ENCODE measurements at regions not wholly inside any gene's neighbourhood (a gene's known extent, or its start where the extent isn't known, plus 50 kb on each side); places are given as distances from the start of the nearest gene placed in this dataset.

DNA sequence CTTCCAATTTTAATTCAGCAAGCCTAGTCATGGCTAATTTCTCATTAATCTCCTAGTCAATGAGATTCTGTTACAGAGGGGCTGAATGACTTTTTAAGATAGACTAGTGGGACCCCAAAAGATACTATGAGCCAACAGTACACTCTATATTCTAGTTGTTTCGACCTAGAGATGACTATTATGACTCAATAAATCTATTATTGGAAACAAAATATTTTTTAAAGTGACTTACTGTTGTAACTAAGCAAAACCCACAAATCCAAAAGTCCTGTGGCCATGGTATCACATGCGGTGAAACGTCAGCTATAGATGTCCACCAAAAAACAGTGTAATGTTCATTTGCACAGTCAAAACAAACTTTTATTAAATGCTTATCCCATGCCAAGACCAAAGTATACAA, 95.3 kb upstream of the ADO start:
- Histone ChIP-seq H3K4me1 (ENCODE audit: insufficient read depth, low read length, severe bottlenecking) (no peaks in the 10 kb centered on the region), H3F3A (ENCODE audit: insufficient read depth, low read length) (no peaks in the 10 kb centered on the region), H2AFZ (ENCODE audit: low read length) (no peak overlapping the region), H3K27me3 (ENCODE audit: insufficient read depth, low read length) (no peaks in the 10 kb centered on the region), H4K20me1 (ENCODE audit: insufficient read depth, low read length) (no peaks in the 10 kb centered on the region), H3K9ac (ENCODE audit: low read length) (no peak overlapping the region), H3K79me2 (ENCODE audit: insufficient read depth, low read length) (no peaks in the 10 kb centered on the region), H3K27ac (ENCODE audit: low read depth, low read length, poor library complexity, severe bottlenecking) (no peak overlapping the region), H3K9me3 (ENCODE audit: low read length) (no peaks in the 10 kb centered on the region), H3K4me3 (ENCODE audit: low read depth, low read length, poor library complexity, severe bottlenecking) (no peak overlapping the region), H3K9me2 (ENCODE audit: low read depth, low read length) (no peaks in the 10 kb centered on the region), H3K36me3 (ENCODE audit: insufficient read depth, low read length) (no peaks in the 10 kb centered on the region), H3K4me2 (ENCODE audit: low read length) (no peak overlapping the region)
- TF ChIP-seq CTCF (IDR thresholded peaks at IDR 0.05; ENCODE audit: low read length) (no peak), EZH2 (IDR thresholded peaks at IDR 0.05; ENCODE audit: borderline replicate concordance, low read length) (no peak)

DNA sequence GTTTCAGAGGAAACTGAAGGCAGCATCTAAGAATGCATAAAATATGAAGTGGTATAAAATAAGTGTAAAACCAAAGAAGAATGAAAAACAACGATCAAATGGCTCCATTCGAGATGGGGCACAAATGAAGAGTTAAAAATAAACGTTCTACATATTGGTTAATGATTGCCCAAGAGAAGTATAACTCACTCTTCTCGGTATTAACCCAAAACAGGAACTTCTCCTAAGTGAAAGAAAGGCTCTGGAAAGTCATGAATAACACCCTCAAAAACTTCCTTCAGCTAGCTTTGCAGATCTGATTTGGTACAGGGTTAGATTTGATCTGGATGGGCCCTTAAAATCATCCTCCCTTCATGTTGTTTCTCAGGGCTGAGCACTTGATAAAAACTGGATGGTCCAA, 94.3 kb upstream of the ADO start:
- no peaks in the 10 kb centered on the region for H4K20me1 ChIP-seq (ENCODE audit: insufficient read depth, low read length)
- no peak overlapping the region for H3K9ac ChIP-seq (ENCODE audit: low read length)
- no peak for TF ChIP-seq CTCF (IDR thresholded peaks at IDR 0.05; ENCODE audit: low read length)
- H3K36me3 ChIP-seq (ENCODE audit: insufficient read depth, low read length): no peaks in the 10 kb centered on the region
- no peaks in the 10 kb centered on the region for H3F3A ChIP-seq (ENCODE audit: insufficient read depth, low read length)
- no peaks in the 10 kb centered on the region for H3K79me2 ChIP-seq (ENCODE audit: insufficient read depth, low read length)
- no peak overlapping the region for H3K4me2 ChIP-seq (ENCODE audit: low read length)
- no peak overlapping the region for H2AFZ ChIP-seq (ENCODE audit: low read length)
- no peak overlapping the region for H3K27ac ChIP-seq (ENCODE audit: low read depth, low read length, poor library complexity, severe bottlenecking)
- H3K9me3 ChIP-seq (ENCODE audit: low read length): no peaks in the 10 kb centered on the region
- no peaks in the 10 kb centered on the region for H3K9me2 ChIP-seq (ENCODE audit: low read depth, low read length)
- no peak overlapping the region for H3K4me3 ChIP-seq (ENCODE audit: low read depth, low read length, poor library complexity, severe bottlenecking)
- no peaks in the 10 kb centered on the region for H3K27me3 ChIP-seq (ENCODE audit: insufficient read depth, low read length)
- H3K4me1 ChIP-seq (ENCODE audit: insufficient read depth, low read length, severe bottlenecking): no peaks in the 10 kb centered on the region

GRCh38 chr10:62715383-62715782, 89.1 kb upstream of the ADO start:
- Histone ChIP-seq H3K9ac (ENCODE audit: low read length) (no peak overlapping the region), H3K9me2 (ENCODE audit: low read depth, low read length) (no peaks in the 10 kb centered on the region), H3K9me3 (ENCODE audit: low read length) (no peaks in the 10 kb centered on the region), H3K36me3 (ENCODE audit: insufficient read depth, low read length) (no peaks in the 10 kb centered on the region), H3K79me2 (ENCODE audit: insufficient read depth, low read length) (no peaks in the 10 kb centered on the region), H3K27me3 (ENCODE audit: insufficient read depth, low read length) (no peaks in the 10 kb centered on the region), H3K4me2 (ENCODE audit: low read length) (no peak overlapping the region), H3K4me1 (ENCODE audit: insufficient read depth, low read length, severe bottlenecking) (no peaks in the 10 kb centered on the region), H3K4me3 (ENCODE audit: low read depth, low read length, poor library complexity, severe bottlenecking) (no peak overlapping the region), H4K20me1 (ENCODE audit: insufficient read depth, low read length) (no peaks in the 10 kb centered on the region), H3F3A (ENCODE audit: insufficient read depth, low read length) (no peaks in the 10 kb centered on the region), H2AFZ (ENCODE audit: low read length) (no peak overlapping the region), H3K27ac (ENCODE audit: low read depth, low read length, poor library complexity, severe bottlenecking) (no peak overlapping the region)
- TF ChIP-seq CTCF (IDR thresholded peaks at IDR 0.05; ENCODE audit: low read length): no peak
- no peak for TF ChIP-seq EZH2 (IDR thresholded peaks at IDR 0.05; ENCODE audit: borderline replicate concordance, low read length)

All from OCI-LY1 (cell line).